GM21619 (cell line): ENCODE measurements at regions not wholly inside any gene's neighbourhood (a gene's known extent, or its start where the extent isn't known, plus 50 kb on each side); places are given as distances from the start of the nearest gene placed in this dataset.
"Not testable (repeated sequence)": the region's sequence is repeated elsewhere in the genome, so short reads cannot be mapped to it uniquely, and the experiment has no call there.

Experiments
- ATAC-seq: cut with Tn5 transposase; IDR thresholded peaks from one replicate; pipeline ENCODE4 v1.9.1; 2021; ENCODE audit not compliant: unreplicated experiment

GRCh38 chr1:238672806-238673205, 713.6 kb upstream of the CHRM3 start:
- ATAC-seq, result no peak

DNA sequence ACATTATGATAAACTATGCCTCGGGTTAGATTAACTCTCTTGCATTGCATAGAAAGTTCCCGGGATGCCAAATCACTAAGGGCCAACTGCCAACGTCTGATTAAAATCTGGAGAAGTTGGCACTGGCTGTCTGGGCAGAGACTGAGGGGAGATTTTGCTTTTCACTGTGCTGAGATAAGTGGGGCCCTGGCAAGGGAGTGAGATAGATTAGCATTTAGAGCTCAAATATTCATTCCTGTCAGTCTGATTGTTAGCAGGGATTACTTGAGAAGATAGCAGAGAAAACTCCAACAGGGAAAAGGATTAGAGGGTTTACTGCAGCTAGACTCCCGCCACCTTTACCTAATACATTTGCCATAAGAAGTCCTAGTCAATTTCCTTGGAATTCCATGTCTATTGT, 714.1 kb upstream of the CHRM3 start:
- ATAC-seq, result no peak

- no peak for ATAC-seq
Observed at GRCh38 chr1:238664139-238664538, 722.2 kb upstream of the CHRM3 start.

DNA sequence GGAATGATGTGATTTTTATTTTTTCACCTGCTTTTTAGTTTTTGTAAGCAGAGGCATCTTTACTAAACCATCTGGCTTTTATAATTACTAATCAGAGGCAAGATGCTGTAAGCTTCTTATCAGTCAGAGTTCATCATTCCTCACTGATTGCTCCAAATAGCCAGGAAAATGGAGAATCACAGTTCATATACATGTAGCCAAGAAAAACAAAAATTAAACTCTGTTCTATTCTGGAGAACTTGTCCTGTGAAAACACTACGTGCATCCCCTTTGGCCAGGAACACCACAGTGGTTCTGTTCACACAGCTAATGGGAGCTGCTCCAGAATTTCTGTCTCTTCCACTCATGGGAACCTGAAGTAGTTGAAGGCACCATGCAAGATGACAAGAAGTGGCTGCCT, 725.5 kb upstream of the CHRM3 start:
- no peak for ATAC-seq

DNA sequence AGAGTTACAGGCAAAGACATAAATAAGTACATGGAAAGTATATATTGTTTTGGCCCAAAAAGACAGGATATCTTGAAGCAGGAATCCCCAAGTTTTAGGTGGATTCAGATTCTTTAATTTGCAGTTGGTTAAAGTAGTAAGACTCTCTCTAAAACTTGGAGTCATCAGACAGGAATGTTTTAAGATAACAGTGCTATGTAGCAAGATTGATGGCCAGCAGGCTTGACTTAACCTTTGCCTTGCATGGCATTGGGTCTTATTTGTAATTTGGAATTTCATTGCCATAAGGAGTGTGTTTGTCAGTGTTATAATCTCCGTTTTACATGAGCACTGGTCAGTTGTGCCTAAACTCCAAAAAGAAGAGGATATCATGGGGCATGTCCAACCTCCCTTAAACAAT, 727.6 kb upstream of the CHRM3 start:
- ATAC-seq, result no peak

DNA sequence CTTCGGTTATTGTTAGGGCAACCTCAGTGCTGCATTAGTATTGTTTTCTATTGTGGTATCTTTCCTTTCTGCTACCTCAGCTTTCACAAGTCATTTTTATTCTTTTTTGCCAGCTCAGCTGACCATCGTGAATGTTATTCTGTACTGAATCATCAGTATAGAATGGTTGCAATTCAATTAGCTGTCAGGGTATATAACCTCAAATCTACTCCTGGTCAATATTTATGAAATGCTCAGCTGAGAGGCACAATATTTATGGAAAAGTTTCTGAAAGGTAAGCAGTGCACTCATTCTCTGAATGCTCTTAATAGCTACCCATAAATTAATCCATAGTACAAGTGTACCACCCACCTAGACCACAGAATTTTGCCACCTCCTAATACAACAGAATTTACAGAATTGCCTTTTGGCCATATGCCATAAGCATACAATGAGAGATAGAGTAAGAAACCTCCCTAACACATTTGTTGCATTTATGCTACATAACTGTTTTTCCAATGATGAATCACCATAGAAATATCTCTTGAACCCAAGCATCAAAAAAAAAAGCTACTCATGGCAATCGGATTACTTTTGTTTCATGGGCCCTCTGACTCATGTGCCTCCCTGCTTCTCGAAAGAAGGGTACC, 732.6 kb upstream of the CHRM3 start:
- no peak for ATAC-seq

DNA sequence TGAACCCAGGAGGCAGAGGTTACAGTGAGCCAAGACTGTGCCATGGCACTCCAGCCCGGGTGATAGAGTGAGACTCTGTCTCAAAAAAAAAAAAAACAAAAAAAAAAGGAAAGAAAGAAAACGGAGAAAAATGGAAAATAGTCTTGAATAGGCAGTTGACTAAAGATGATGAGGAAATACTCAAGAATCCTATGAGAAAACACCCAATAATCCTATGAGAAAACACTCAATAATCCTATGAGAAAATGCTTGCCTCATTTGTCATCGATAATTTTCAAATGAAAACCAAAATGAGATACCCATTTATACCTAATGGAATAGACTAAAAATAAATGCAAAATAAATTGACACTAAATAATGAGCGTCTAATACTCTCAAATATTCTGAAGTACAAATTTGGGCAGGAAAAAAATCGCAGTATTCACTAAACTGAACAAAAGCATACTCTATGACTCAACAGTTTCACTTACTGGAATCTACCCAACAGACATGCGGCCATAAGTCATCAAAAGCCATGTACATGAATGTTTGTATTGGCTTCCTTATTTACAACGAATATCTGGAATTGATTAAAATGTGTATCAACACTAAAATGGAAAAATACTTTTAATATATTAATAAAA, 733.9 kb upstream of the CHRM3 start:
- no peak for ATAC-seq

- ATAC-seq, result no peak
Observed at GRCh38 chr1:238649200-238649599, 737.2 kb upstream of the CHRM3 start.

- no peak for ATAC-seq
Observed at GRCh38 chr1:238648751-238649150, 737.6 kb upstream of the CHRM3 start.

DNA sequence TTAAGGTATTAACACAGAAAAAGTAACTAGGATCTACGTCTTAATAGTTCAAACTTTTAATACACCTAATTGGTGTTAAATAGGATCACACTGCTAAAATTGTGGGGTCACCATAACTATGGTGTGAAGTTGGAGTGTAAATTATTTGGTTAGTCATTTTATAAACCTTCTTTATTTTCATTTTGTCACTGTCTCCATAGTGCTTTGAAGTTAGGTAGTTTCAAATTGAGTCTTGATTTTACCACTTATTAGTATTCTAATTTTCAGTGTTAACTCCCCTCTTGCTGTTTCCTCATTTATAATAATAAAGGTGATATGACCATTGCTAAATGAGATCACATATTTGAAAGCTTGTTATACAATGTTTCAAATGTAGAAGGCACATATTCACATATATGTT, 738.1 kb upstream of the CHRM3 start:
- ATAC-seq, result no peak

DNA sequence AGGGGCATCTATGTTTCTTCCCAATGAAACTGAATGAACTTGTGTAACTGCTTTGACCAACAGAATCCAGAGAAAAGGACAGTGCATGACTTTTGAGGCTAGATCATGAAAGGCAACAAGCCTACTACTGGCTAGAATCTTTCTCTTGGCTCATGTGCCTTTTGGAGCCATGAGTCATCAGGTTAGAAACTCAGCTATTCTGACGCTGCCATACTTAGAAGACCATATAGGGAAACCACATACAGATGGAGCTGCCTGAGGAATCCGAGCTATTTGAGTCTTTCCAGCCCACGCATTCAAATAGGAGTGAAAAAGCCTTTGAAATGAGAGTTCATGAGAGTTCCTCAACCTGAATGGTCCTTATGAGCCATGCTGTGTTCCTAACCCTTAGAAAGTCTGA, 738.5 kb upstream of the CHRM3 start:
- no peak for ATAC-seq

- ATAC-seq, result no peak
Observed at GRCh38 chr1:238642231-238642630, 744.1 kb upstream of the CHRM3 start.

- no peak for ATAC-seq
Observed at GRCh38 chr1:238639861-238640260, 746.5 kb upstream of the CHRM3 start.

DNA sequence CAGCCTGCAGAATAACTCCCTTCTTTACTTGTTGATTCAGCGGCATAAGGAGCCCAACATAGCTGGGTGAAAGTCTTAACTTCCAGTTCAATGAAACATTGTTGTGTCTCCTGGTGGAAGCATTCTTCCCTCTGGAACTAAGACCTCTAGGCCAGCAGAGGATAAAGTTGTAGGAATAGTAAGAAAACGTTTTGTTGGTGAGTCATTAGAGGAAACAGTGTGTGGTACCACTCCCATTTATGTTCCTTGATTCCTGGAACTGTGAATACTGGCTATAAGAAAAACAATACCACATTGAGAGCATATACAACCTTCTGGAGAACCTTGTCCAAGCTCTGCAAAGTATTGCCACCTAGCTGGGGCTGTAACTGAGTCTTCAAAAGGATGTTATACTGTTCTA, 737.4 kb upstream of the ZP4 start:
- no peak for ATAC-seq

GRCh38 chr1:238624776-238625175, 734.1 kb upstream of the ZP4 start:
- no peak for ATAC-seq

DNA sequence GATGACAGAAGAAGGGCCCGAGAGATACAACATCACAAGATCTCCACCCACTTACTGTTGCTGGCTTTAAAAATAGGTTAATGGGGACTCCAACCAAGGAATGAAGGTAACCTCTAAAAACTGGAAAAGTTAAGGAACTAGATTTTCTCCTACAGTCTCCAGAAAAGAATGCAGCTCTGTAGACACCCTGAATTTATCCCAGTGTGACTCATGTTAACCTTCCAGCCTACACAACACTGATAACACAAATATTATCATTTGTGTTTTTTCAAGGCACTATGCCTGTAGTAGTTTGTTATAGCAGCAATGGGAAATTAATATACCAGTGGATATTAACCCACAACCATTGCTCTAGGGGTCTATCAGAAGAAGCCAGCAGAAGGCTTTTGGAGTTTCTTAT, 730.7 kb upstream of the ZP4 start:
- ATAC-seq, result no peak

- no peak for ATAC-seq
Observed at GRCh38 chr1:238619652-238620051, 728.9 kb upstream of the ZP4 start.

GRCh38 chr1:238611406-238611805, 720.7 kb upstream of the ZP4 start:
- ATAC-seq, result no peak

DNA sequence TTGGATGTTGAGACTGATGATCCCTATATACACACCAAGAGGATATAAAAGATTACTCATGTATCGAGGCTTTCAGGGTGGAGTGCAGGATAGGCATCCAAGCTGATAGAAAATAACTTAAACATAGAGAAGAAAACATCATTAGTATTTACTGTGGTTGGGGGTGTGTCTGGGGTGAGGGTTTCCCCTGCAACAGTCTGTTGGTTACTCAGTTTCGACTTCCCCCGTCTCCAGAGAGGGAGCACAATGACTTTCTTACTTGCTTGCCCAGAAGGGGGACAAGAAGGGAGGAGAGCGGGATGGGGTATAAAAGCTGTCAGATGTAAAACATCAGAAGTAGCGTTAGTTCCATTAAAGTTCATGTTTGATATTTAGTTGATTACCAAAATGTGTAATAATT, 717.4 kb upstream of the ZP4 start:
- ATAC-seq, result no peak

- ATAC-seq, result no peak
Observed at GRCh38 chr1:238606896-238607295, 716.2 kb upstream of the ZP4 start.

DNA sequence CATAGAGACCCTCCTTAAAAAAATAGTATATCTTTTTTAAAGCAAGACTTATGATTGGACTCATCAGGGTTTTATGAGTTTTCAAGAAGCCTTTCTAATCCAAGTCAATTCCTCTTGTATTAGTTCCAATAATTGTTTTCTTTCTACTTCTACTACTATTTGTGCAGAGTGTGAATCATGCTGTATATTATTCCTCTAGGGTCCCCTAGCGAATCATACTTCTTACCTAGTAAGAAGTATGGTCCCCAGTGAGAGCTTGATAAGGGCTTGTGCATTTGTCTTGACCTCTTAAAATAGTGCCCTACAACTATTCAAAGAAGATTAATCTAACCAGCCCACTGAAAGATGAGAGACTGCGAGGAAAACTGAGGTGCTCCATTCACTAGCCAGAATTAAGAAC, 715.7 kb upstream of the ZP4 start:
- no peak for ATAC-seq

GRCh38 chr1:238604357-238604756, 713.6 kb upstream of the ZP4 start:
- ATAC-seq, result no peak

DNA sequence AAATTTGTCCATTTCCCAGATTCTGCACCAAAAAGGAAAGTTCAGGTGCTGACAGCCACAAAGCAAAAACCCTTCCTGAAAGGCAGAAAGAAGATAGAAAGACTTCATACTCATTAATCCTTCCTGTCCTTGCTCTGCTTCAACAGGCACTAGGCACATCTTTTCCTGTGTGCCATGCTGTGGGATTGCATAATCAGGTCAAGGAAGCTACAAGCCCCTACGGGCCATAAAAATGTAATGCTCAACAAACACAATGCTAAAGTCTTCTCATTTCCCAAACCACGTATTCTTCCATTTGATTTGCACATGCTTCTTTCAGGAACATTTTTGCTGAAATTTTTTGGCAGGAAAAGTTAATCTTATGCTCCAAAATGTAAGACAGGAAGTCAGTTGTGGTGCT, 710.9 kb upstream of the ZP4 start:
- ATAC-seq, result not testable (repeated sequence)
